HepG2 (cell line): ENCODE measurements at regions not wholly inside any gene's neighbourhood (a gene's known extent, or its start where the extent isn't known, plus 50 kb on each side); places are given as distances from the start of the nearest gene placed in this dataset.

Experiments used
- ATAC-seq: fragments of 200-7000 bp; cut with Tn5 transposase; 3 replicates; pipeline ENCODE4 v1.9.1; 2020; ENCODE audit warnings: mild to moderate bottlenecking, moderate library complexity
- BruUV-seq: library from RNA; stranded (reverse); fragments of 400-500 nt; replicated peaks from 2 replicates; lab custom pipeline; 2021; lab: Mats Ljungman, UMichigan
- CTCF ChIA-PET: fragments of 300-600 bp; formaldehyde crosslinking; extraction: SDS; loops from one replicate; lab custom pipeline; 2021; ENCODE audit warnings: low total read pairs, inconsistent platforms, low intra/inter-chr PET ratio; lab: Yijun Ruan, JAX
- POLR2A ChIA-PET: fragments of 350-600 bp; sonication (Branson Sonifier 250); formaldehyde crosslinking; loops from one replicate; lab custom pipeline; 2020; ENCODE audit warnings: antibody characterized with exemption, inconsistent platforms; lab: Yijun Ruan, JAX
- DNase-seq: peaks from one replicate; pipeline ENCODE4 v3.0.0-alpha.2; 2015; ENCODE audit warnings: low spot score
- FAIRE-seq: peaks from 3 replicates; lab custom pipeline; 2011; peaks lifted over from hg19 to GRCh38; lab: Jason Lieb, UNC
- H2AFZ ChIP-seq: one replicate; pipeline ENCODE4 v1.6.1; 2011; ENCODE audit warnings: low read length, inconsistent platforms
- H3K27ac ChIP-seq: fragments of 300-600 bp; 3 replicates; pipeline ENCODE4 v1.8.0; 2011; ENCODE audit warnings: mixed run types, mild to moderate bottlenecking, mixed read lengths, low read length, inconsistent platforms; ENCODE audit not compliant: insufficient read depth; ENCODE audit errors: extremely low read length
- H3K27me3 ChIP-seq, 2 experiments: fragments of 200-600 bp in 1 of 2; 2 replicates in 1 of 2; 3 replicates in 1 of 2; pipeline versions ENCODE4 v1.6.0 to v1.8.0; 2011; ENCODE audit warnings: low read length in 2 of 2, mild to moderate bottlenecking in 2 of 2, moderate library complexity in 2 of 2, inconsistent platforms in 1 of 2; ENCODE audit not compliant: insufficient read depth in 2 of 2, control insufficient read depth in 1 of 2
- H3K36me3 ChIP-seq, 2 experiments: fragments of 200-600 bp in 1 of 2; replicated peaks in 1 of 2; 2 replicates in 1 of 2; 3 replicates in 1 of 2; pipeline versions ENCODE4 v1.5.1 to v1.8.0; 2011; ENCODE audit warnings: low read length in 2 of 2, inconsistent platforms in 1 of 2; ENCODE audit not compliant: insufficient read depth in 2 of 2, control insufficient read depth in 1 of 2
- H3K4me1 ChIP-seq: 2 replicates; pipeline ENCODE4 v1.5.1; 2012; ENCODE audit warnings: low read length, inconsistent platforms; ENCODE audit not compliant: insufficient read depth
- H3K4me2 ChIP-seq: 2 replicates; pipeline ENCODE4 v1.6.0; 2011; ENCODE audit warnings: low read depth, low read length, inconsistent platforms
- H3K4me3 ChIP-seq, 3 experiments: fragments of 200-600 bp in 1 of 3; sonication (generic), shearing (Covaris generic) in 1 of 3; replicated peaks in 1 of 3; 2 replicates each; pipeline ENCODE4 v1.5.1; 2011 to 2016; ENCODE audit warnings: low read length in 3 of 3, inconsistent platforms in 2 of 3, low read depth in 2 of 3, mild to moderate bottlenecking in 2 of 3, control low read depth in 1 of 3, mixed read lengths in 1 of 3; ENCODE audit not compliant: insufficient read depth in 1 of 3
- H3K79me2 ChIP-seq: one replicate; pipeline ENCODE4 v1.6.1; 2011; ENCODE audit warnings: low read length, inconsistent platforms; ENCODE audit not compliant: insufficient read depth
- H3K9ac ChIP-seq: 2 replicates; pipeline ENCODE4 v1.6.0; 2011; ENCODE audit warnings: mild to moderate bottlenecking, low read depth, low read length, inconsistent platforms; ENCODE audit not compliant: insufficient read depth
- H3K9me3 ChIP-seq: 2 replicates; pipeline ENCODE4 v1.5.1; 2012; ENCODE audit warnings: mild to moderate bottlenecking, low read length
- H4K20me1 ChIP-seq: 2 replicates; pipeline ENCODE4 v1.6.0; 2011; ENCODE audit warnings: inconsistent platforms, mild to moderate bottlenecking, low read length, moderate library complexity; ENCODE audit not compliant: insufficient read depth
- CBX2 ChIP-seq, 2 experiments: fragments of 200-600 bp in 1 of 2; sonication (generic); formaldehyde crosslinking in 1 of 2; IDR thresholded peaks; 2 replicates each; pipeline versions ENCODE4 v1.7.0 to v1.8.1; 2018 to 2022; ENCODE audit warnings: low read depth in 2 of 2, low read length in 1 of 2, mild to moderate bottlenecking in 1 of 2, missing genetic modification reagents in 1 of 2
- CENPT ChIP-seq: sonication (generic); formaldehyde crosslinking; IDR thresholded peaks from 2 replicates; pipeline ENCODE4 v1.8.0; 2022; ENCODE audit warnings: low read depth, mild to moderate bottlenecking, moderate library complexity, missing genetic modification reagents
- FLYWCH1 ChIP-seq: sonication (generic); formaldehyde crosslinking; IDR thresholded peaks from 2 replicates; pipeline ENCODE4 v1.8.1; 2023; ENCODE audit warnings: mild to moderate bottlenecking, missing genetic modification reagents
- GTF3A ChIP-seq: sonication (generic); formaldehyde crosslinking; conservative IDR thresholded peaks from 2 replicates; pipeline ENCODE4 v1.4.0; 2020; ENCODE audit warnings: mild to moderate bottlenecking, missing genetic modification reagents
- NFATC3 ChIP-seq: sonication (generic); formaldehyde crosslinking; IDR thresholded peaks from 2 replicates; pipeline ENCODE4 v1.5.1; 2020; ENCODE audit warnings: mild to moderate bottlenecking, missing genetic modification reagents
- NFKBIZ ChIP-seq: IDR thresholded peaks from 2 replicates; pipeline ENCODE4 v1.6.1; 2018; ENCODE audit warnings: missing genetic modification reagents, missing compliant biosample characterization
- RBAK ChIP-seq: sonication (generic); formaldehyde crosslinking; IDR thresholded peaks from 2 replicates; pipeline ENCODE4 v1.5.1; 2020; ENCODE audit warnings: mild to moderate bottlenecking, missing genetic modification reagents
- RFX1 ChIP-seq: fragments of 450-650 bp; IDR thresholded peaks from 2 replicates; pipeline ENCODE4 v1.6.1; 2017
- RORA ChIP-seq: sonication (generic); formaldehyde crosslinking; IDR thresholded peaks from 2 replicates; pipeline ENCODE4 v1.5.0; 2020; ENCODE audit warnings: mild to moderate bottlenecking, missing genetic modification reagents, moderate library complexity
- ZNF224 ChIP-seq: sonication (generic); formaldehyde crosslinking; IDR thresholded peaks from 2 replicates; pipeline ENCODE4 v1.5.0; 2020; ENCODE audit warnings: mild to moderate bottlenecking, missing genetic modification reagents
- ZNF441 ChIP-seq: sonication (generic); formaldehyde crosslinking; IDR thresholded peaks from 2 replicates; pipeline ENCODE4 v1.7.0; 2021; ENCODE audit warnings: missing genetic modification reagents, borderline replicate concordance
- ZNF747 ChIP-seq: sonication (generic); formaldehyde crosslinking; IDR thresholded peaks from 2 replicates; pipeline ENCODE4 v1.8.1; 2023; ENCODE audit warnings: missing genetic modification reagents, mild to moderate bottlenecking, borderline replicate concordance
- ZNF788 ChIP-seq: sonication (generic); formaldehyde crosslinking; IDR thresholded peaks from 2 replicates; pipeline ENCODE4 v1.5.0; 2020; ENCODE audit warnings: mild to moderate bottlenecking, missing genetic modification reagents, borderline replicate concordance
- WGBS: methylation state at CpG from one replicate; pipeline ENCODE4 v1.1.6; 2017; ENCODE audit warnings: low lambda C conversion rate; 5-methylcytosine and 5-hydroxymethylcytosine counted together
- in situ Hi-C: cut with HindIII; loops from 2 replicates; pipeline ENCODE4 v1.10.0; 2017; ENCODE audit warnings: low pct_unique_long_range_greater_than_20kb; ENCODE audit not compliant: extremely low pct_ligation_motif_present
- intact Hi-C: fragments of 100-400 bp; cut with micrococcal nuclease; formaldehyde crosslinking; loops from one replicate; pipeline ENCODE4 v1.10.0; 2022; ENCODE audit not compliant: unreplicated experiment
- TF ChIP-seq, protein P1 (sequence below): IDR thresholded peaks from 2 replicates; pipeline ENCODE4 v1.4.0; 2020; ENCODE audit warnings: mild to moderate bottlenecking, missing genetic modification reagents
- TF ChIP-seq, protein P2 (sequence below): sonication (generic); formaldehyde crosslinking; IDR thresholded peaks from 2 replicates; pipeline ENCODE4 v1.9.0; 2021; ENCODE audit warnings: mild to moderate bottlenecking, missing genetic modification reagents

DNA sequence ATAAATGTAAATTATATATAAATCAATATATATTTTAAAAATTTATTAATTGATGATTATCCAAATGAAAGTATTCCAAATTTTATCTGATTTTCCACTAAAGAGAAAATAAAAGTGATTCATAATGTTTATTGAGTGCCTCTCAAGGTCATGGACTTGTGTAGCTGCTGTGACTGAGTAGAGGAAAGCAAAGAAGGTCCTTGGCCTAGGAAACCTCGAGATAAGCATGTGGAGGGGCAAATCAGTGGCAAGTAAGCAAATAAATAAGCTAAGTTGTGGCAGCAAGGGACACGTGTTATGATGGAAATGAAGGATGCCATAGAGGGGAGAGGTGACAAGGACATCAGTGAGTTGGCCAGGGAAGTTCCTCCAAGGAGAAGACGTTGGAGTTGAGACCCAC is 866.1 kb upstream of the ID2 start (continued):
- no peak for TF ChIP-seq ZNF224 (CRISPR knock-in tag)
- TF ChIP-seq RFX1 = no peak
- TF ChIP-seq ZNF747 (CRISPR knock-in tag) = no peak

DNA sequence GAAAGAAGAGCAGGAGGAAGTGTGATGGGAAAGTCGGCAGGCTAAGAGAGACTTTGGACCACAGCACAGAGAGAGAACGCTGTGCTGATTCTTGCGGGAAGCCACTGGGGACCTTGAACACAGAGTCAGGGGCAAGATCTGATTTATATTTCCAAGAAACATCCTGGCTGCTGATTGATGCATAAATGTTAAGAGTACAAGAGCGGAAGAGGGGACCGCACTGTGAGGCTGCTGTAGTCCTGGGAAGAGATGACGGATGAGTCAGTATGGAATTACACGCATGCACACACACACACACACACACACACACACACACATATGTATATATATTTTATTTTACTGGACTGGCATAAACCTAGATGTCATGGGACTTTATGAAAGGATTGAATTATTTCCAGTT is 865.6 kb upstream of the ID2 start:
- in situ Hi-C loops = no loop called here
- no peaks in the 10 kb centered on the region for H3K79me2 ChIP-seq
- no TSS peak for BruUV-seq
- H2AFZ ChIP-seq = no peak overlapping the region
- H3K27me3 ChIP-seq = no peaks in the 10 kb centered on the region; a peak in 1 of 5 replicates
- CTCF ChIA-PET = no interaction called here
- ATAC-seq (no peak), DNase-seq (no peak), FAIRE-seq (no peak)
- no peak overlapping the region for H3K9ac ChIP-seq
- H3K4me2 ChIP-seq = no peak overlapping the region
- POLR2A ChIA-PET = no interaction called here
- no peaks in the 10 kb centered on the region for H4K20me1 ChIP-seq
- H3K27ac ChIP-seq = no peak overlapping the region
- 54% methylated on average over 7 of the region's 7 CpGs for WGBS
- H3K36me3 ChIP-seq = no peaks in the 10 kb centered on the region
- intact Hi-C loops = no loop called here
- H3K4me1 ChIP-seq = no peaks in the 10 kb centered on the region
- H3K9me3 ChIP-seq = no peaks in the 10 kb centered on the region
- no peak overlapping the region for H3K4me3 ChIP-seq
- no peak for TF ChIP-seq NFKBIZ (CRISPR knock-in tag)
- TF ChIP-seq, protein P1, sequence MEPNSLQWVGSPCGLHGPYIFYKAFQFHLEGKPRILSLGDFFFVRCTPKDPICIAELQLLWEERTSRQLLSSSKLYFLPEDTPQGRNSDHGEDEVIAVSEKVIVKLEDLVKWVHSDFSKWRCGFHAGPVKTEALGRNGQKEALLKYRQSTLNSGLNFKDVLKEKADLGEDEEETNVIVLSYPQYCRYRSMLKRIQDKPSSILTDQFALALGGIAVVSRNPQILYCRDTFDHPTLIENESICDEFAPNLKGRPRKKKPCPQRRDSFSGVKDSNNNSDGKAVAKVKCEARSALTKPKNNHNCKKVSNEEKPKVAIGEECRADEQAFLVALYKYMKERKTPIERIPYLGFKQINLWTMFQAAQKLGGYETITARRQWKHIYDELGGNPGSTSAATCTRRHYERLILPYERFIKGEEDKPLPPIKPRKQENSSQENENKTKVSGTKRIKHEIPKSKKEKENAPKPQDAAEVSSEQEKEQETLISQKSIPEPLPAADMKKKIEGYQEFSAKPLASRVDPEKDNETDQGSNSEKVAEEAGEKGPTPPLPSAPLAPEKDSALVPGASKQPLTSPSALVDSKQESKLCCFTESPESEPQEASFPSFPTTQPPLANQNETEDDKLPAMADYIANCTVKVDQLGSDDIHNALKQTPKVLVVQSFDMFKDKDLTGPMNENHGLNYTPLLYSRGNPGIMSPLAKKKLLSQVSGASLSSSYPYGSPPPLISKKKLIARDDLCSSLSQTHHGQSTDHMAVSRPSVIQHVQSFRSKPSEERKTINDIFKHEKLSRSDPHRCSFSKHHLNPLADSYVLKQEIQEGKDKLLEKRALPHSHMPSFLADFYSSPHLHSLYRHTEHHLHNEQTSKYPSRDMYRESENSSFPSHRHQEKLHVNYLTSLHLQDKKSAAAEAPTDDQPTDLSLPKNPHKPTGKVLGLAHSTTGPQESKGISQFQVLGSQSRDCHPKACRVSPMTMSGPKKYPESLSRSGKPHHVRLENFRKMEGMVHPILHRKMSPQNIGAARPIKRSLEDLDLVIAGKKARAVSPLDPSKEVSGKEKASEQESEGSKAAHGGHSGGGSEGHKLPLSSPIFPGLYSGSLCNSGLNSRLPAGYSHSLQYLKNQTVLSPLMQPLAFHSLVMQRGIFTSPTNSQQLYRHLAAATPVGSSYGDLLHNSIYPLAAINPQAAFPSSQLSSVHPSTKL (CRISPR knock-in tag) = no peak
- TF ChIP-seq CENPT = no peak
- TF ChIP-seq ZNF441 (CRISPR knock-in tag) = no peak
- TF ChIP-seq RBAK (CRISPR knock-in tag) = no peak
- no peak for TF ChIP-seq CBX2 (IDR thresholded peaks at IDR 0.05; ENCODE audit: low read depth, low read length)
- TF ChIP-seq CBX2 (CRISPR knock-in tag; IDR thresholded peaks at IDR 0.05; ENCODE audit: low read depth) = no peak
- TF ChIP-seq, protein P2, sequence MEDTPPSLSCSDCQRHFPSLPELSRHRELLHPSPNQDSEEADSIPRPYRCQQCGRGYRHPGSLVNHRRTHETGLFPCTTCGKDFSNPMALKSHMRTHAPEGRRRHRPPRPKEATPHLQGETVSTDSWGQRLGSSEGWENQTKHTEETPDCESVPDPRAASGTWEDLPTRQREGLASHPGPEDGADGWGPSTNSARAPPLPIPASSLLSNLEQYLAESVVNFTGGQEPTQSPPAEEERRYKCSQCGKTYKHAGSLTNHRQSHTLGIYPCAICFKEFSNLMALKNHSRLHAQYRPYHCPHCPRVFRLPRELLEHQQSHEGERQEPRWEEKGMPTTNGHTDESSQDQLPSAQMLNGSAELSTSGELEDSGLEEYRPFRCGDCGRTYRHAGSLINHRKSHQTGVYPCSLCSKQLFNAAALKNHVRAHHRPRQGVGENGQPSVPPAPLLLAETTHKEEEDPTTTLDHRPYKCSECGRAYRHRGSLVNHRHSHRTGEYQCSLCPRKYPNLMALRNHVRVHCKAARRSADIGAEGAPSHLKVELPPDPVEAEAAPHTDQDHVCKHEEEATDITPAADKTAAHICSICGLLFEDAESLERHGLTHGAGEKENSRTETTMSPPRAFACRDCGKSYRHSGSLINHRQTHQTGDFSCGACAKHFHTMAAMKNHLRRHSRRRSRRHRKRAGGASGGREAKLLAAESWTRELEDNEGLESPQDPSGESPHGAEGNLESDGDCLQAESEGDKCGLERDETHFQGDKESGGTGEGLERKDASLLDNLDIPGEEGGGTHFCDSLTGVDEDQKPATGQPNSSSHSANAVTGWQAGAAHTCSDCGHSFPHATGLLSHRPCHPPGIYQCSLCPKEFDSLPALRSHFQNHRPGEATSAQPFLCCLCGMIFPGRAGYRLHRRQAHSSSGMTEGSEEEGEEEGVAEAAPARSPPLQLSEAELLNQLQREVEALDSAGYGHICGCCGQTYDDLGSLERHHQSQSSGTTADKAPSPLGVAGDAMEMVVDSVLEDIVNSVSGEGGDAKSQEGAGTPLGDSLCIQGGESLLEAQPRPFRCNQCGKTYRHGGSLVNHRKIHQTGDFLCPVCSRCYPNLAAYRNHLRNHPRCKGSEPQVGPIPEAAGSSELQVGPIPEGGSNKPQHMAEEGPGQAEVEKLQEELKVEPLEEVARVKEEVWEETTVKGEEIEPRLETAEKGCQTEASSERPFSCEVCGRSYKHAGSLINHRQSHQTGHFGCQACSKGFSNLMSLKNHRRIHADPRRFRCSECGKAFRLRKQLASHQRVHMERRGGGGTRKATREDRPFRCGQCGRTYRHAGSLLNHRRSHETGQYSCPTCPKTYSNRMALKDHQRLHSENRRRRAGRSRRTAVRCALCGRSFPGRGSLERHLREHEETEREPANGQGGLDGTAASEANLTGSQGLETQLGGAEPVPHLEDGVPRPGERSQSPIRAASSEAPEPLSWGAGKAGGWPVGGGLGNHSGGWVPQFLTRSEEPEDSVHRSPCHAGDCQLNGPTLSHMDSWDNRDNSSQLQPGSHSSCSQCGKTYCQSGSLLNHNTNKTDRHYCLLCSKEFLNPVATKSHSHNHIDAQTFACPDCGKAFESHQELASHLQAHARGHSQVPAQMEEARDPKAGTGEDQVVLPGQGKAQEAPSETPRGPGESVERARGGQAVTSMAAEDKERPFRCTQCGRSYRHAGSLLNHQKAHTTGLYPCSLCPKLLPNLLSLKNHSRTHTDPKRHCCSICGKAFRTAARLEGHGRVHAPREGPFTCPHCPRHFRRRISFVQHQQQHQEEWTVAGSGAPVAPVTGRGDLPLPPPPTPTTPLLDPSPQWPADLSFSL = no peak
- TF ChIP-seq GTF3A (CRISPR knock-in tag) = no peak
- TF ChIP-seq FLYWCH1 (CRISPR knock-in tag) = no peak
- no peak for TF ChIP-seq ZNF788 (CRISPR knock-in tag)
- TF ChIP-seq NFATC3 (CRISPR knock-in tag) = no peak
- TF ChIP-seq RORA (CRISPR knock-in tag) = no peak
